HT1080 (cell line): ENCODE measurements at regions not wholly inside any gene's neighbourhood (a gene's known extent, or its start where the extent isn't known, plus 50 kb on each side); places are given as distances from the start of the nearest gene placed in this dataset.

ENCODE experiments used
- DNase-seq: peaks from one replicate; pipeline ENCODE4 v3.0.0-alpha.2; 2015; ENCODE audit warnings: low read depth

DNA sequence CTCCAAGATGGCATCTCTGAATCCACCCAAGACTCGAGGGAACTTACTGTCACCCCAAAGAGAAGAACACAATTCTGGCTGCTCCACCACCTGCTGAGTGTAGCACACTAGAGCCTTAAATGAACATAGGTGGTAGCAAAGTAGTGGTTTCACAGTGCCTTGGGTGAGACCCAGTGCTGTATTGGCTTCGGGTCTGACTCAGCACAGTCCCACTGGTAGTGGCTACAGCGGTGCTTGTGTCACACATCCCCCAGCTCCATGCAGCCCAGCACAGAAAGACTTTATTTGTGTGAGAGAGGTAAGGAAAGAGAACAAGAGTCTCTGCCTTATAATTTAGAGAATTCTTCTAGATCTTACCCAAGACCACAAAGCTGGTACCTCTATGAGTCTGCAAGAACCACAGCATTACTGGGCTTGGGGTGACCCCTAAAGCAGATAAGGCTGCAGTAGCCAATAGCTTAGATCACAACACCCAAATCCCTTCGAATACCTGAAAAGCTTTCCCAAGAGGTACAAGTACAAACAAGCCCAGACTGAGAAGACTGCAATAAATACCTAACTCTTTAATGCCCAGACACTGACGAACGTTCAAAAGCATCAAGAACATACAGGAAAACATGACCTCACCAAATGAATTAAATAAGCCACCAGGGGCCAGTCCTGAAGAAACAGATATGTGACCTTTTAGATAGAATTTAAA lies 83.3 kb upstream of the SLC38A4 start:
- peak; percentile 24 for DNase-seq

- DNase-seq: no peak
Measured at GRCh38 chr12:46910830-46911229, 85.0 kb upstream of the SLC38A4 start.

DNA sequence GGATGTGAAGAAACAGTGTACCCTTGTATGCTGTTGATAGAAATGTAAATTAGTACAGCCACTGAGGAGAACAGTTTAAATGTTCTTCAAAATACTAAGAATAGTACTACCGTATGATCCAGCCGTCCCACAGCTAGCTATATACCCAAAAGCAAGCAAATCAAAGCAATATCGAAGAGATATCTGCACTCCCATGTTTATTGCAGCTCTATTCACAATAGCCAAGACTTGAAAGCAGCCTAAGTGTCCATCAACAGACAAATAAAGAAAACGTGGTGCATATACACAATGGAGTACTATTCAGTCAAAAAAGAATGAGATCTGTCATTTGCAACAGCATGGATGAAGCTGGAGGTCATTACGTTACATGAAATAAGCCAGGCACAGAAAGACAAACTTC lies 88.5 kb upstream of the SLC38A4 start:
- no peak for DNase-seq

DNA sequence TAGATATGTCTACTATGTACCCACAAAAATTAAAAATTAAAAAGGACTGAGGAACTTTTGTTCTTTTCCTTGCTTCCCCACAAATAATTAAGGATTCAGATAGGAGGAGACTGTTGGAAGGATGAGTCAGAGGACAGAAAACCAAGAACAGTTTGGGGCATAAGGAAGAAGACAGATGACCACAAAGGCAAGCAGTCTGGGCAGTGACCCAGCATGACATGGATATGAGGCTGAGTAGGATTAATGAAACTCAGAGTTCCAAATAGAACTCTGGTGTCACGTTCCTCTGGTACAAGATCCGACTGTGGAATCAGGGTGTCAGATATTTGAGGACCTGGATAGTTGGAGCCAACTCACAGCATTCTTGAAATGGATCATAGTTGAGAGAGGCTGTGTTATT lies 89.3 kb upstream of the SLC38A4 start:
- peak; percentile 86 for DNase-seq

- DNase-seq: no peak
Measured at GRCh38 chr12:46915836-46916235, 90.0 kb upstream of the SLC38A4 start.

GRCh38 chr12:46916796-46917419 lies 91.1 kb upstream of the SLC38A4 start:
- no peak for DNase-seq

GRCh38 chr12:46917821-46918220 lies 92.0 kb upstream of the SLC38A4 start:
- no peak for DNase-seq

- no peak for DNase-seq
Measured at GRCh38 chr12:46918631-46919030, 92.8 kb upstream of the SLC38A4 start.

DNA sequence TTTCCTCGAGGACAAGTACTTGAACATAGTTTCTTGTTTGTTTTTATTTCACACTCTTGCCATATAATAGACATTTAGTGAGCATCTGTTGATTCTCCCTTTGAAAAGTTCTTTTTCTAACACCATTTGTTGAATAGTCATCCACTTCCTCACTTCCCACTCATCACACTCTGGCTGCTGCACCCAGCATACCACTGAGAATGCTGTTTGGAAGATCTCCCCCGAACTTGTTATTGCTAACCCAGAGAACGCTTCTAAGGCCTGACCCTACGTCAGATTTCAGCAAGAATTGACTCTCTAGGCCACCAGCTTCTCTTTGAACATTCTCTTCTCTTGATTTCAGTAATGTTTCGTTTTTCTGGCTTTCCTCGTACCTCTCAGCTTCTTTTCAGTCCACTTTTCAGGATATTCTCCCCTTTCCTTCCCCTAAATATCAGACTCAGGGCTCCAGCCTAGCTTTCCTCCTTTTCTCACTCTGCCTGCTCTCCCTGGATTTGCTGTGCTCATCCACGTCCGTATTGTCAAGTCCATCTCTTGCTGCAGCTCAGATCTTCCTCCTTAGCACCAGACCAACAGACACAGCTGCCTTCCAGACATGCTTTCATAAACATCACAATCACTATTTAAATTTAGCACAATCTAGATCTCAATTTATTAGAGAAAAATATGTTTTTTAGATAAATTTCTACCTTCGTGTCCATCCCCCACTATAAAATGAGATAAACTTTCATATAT lies 94.0 kb upstream of the SLC38A4 start:
- no peak for DNase-seq

GRCh38 chr12:46920499-46920898 lies 94.7 kb upstream of the SLC38A4 start:
- DNase-seq: no peak

- DNase-seq: peak; percentile 79
Measured at GRCh38 chr12:46921048-46921763, 95.4 kb upstream of the SLC38A4 start.

- no peak for DNase-seq
Measured at GRCh38 chr12:46921764-46922133, 96.0 kb upstream of the SLC38A4 start.

GRCh38 chr12:46926526-46926925 lies 100.7 kb upstream of the SLC38A4 start:
- DNase-seq: no peak

DNA sequence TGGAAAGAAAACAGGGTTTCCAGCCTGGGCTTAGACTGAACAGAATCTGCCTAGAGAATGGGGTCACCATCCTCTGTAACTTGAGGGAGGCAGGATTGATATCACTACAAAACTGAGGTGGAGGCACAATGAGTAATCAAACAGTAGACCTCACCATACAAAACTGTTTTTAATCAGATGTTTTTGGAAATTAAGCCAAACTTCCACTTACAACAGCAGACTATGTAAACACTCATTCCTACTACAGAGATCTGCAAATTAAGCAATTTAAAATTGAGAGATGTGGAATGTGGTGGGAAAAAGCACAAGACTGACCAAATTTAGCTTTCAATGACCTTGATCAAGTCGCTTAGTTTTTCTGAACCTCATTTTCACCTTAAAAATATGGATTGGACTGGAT lies 104.3 kb upstream of the SLC38A4 start:
- no peak for DNase-seq

- DNase-seq: peak; percentile 52
Measured at GRCh38 chr12:46933947-46934346, 108.2 kb upstream of the SLC38A4 start.

DNA sequence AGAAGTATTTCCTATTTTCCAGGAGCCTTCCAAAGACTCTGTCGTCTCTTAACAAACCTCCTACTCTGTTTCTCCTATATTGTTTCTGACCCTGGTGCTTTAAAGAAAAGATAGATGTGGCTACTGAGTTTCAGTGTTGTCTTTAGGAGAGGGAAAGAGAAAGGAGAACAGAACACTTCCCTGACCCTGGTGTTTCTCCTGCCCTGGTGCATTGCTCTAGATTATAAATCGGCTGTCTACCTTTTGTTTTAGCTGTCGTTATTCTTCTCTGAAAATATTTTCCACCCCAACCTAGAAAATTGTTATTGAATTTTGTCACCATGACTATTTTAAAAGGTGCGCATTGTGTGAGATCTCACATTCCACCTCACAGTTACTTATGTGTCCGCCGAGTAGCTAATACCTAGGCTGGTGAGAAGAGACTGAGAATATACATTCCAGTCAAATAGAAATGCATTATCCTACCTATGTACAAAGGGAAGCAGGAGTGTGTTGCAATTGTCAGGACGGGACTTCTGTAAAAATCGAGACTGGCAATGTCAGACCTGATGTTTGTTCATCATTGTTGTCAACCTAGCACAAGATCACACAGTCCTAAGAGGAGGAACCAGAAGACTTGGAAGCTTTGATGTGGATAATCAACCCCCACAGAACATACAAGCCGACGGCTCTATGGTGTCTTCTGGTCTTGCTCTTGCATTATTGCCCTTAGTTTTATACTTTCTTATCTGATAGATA lies 108.7 kb upstream of the SLC38A4 start:
- no peak for DNase-seq

GRCh38 chr12:46935271-46935847 lies 109.6 kb upstream of the SLC38A4 start:
- no peak for DNase-seq

DNA sequence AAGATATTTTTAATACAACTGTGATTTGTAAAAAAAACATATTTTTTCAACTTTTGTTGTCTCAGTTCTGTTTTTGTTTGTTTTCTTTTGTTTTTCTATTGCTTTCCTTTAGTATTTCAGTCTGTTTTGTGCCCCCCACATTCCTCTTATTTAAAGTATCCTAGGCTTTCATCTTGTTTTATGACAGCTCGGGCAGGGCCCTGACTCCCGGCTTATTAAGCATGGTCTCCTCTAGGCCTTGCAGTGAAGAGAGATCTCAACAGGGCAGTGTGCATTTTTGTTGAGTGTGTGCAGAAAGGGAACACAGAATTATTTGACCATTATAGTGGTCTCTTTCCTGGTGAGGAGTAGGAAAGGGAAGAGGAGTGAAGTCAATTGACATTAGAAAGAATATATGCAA lies 110.2 kb upstream of the SLC38A4 start:
- DNase-seq: no peak

DNA sequence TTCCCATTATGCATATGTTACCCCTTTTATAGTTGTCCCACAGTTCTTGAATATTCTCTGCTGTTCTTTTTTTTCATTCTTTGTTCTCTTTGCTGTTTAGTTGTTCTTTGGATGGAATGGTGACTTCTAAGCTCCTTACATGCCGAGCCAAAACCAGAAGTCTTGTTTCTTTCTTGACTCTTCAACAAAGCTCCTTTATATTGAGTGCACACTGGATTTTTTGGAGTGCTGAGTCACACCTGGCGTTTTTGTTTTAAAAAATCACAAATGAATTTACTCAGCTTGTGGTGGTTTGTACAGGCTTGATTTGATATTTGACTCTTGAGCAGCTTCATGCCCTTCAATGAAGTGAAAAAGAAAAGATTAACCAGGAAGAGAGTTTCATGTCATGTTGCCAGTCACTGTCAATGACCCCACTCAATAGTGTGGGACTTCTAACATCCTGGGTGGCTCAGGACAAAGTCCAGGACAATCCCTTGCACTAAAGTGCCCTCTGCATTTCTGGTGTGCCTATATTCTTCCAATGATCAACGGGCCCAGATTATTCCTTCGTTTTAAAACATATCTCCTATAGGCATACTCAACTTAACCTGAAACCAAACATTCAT lies 112.4 kb upstream of the SLC38A4 start:
- DNase-seq: peak; percentile 76

DNA sequence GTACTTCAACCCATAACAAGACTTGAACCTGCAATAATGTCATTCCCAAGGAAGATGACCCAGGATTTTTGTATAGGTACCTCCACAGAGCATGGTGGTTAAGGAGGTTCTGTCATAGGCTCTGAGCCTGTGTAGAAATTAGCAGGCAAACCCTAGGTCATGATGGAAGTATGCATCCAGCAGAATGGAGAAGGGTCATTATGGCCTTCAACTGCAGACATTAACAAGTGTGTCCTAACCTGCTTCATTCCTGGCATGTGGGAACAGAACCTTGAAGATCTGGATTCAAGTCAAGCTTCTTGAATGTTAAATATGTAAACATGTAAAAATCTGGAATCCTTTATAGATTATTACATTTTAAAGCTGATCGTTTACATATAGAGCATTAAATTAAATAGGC lies 116.2 kb upstream of the SLC38A4 start:
- no peak for DNase-seq

DNA sequence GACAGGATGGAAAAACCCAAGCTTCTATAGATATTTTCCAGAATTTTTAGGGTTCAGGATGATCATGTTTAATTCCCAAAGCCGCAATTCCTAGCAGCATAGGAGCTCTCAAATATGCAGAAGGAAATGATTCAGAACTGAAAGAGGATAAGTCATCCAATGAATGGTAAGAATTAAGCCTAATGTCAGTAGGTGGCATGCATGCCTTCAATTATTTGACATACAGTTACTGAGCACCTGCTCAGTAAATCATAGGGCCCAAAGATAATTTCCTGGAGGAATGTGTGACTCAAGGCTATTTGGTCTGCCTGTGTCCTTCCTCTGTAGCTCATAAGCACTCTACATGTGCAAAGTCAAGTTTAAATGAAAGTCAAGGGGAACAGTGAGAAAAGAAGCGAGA lies 116.8 kb upstream of the SLC38A4 start:
- DNase-seq: peak; percentile 96
